ENCODE measurements at regions not wholly inside any gene's neighbourhood (a gene's known extent, or its start where the extent isn't known, plus 50 kb on each side); places are given as distances from the start of the nearest gene placed in this dataset.

DNA sequence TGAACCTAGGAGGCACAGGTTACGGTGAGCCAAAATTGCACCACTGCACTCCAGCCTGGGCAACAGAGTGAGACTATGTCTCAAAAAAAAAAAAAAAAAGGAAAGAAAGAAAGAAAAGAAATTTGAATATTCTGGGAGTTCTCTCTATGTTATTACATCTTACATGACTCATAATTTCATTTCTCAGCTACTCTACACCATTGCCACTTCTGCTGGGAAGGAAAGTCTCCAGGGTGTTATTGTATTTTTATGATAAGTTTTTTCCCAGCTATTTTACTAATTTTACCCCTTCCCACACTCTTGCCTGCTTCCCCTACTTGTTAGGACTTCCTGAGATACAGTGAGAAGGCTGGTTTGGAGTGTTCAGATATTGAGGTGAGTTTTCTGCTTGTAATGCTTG, 69.7 kb upstream of the UMPS start:
- no peak for DNase-seq (ENCODE audit: low read depth in 2 of 2)

- no peak for DNase-seq (ENCODE audit: low read depth in 2 of 2)
Measured at GRCh38 chr3:124663690-124664089, 66.6 kb upstream of the UMPS start.

DNA sequence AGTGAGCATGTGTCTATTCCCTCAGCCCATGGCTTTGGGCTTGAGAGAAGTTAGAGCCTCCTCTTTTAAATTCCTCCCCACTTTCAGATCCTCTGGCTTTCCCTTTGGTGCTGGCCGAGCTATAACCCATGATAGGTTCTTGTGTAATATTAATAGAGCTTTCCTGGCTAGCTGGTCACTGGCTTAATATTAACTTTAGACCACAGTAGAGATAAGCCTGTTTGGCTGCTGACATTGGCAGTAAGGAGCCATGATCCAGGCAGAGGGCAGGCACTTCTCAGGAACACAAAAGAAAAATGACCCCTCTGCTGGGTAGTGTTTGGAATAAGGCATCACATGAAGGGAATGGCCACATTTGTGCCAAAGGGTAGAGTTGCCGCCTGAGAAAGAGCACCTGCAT, 65.4 kb upstream of the UMPS start:
- DNase-seq (ENCODE audit: low read depth in 2 of 2): no peak

GRCh38 chr3:124666067-124666466, 64.2 kb upstream of the UMPS start:
- DNase-seq (ENCODE audit: low read depth in 2 of 2): no peak

- no peak for DNase-seq (ENCODE audit: low read depth in 2 of 2)
Measured at GRCh38 chr3:124669470-124669869, 60.8 kb upstream of the UMPS start.

DNA sequence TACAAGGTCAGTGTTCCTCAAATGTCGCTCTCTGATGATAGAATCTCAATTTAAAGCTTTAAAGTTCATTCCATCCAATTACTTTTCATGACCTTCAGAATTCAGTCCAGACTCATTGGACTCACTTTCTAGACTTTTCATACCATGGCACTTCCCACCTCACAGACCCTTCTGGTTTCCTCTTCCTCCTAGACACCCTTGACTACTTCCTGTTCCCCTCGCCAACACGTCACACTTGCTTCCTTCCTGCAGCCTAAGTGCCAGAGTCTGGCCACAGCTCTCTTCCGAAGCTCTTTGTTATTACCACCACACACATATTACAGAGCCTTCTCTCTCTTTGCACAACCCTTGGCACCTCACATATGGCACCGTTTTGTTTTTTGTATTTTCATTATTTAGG, 59.1 kb upstream of the UMPS start:
- DNase-seq (ENCODE audit: low read depth in 2 of 2): no peak

DNA sequence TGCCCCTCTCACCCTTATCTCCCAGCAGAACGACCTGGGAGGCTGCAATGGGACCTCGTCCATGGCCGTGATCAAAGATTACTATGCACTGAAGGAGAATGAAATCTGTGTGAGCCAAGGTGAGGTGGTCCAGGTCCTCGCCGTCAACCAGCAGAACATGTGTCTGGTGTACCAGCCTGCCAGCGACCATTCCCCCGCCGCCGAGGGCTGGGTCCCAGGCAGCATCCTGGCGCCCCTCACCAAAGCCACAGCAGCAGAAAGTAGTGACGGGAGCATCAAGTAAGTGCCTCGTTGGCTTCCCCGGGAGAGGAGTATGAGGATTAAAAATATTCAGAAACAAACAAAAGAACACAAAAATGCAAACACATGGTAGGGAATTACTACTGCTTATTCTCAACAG, 55.9 kb upstream of the UMPS start:
- DNase-seq (ENCODE audit: low read depth in 2 of 2): no peak

- no peak for DNase-seq (ENCODE audit: low read depth in 2 of 2)
Measured at GRCh38 chr3:124676236-124676635, 54.0 kb upstream of the UMPS start.

- DNase-seq (ENCODE audit: low read depth in 2 of 2): no peak
Measured at GRCh38 chr3:124679048-124679638, 51.1 kb upstream of the UMPS start.
